GM21576 (cell line): ENCODE measurements at regions not wholly inside any gene's neighbourhood (a gene's known extent, or its start where the extent isn't known, plus 50 kb on each side); places are given as distances from the start of the nearest gene placed in this dataset.
"Not testable (repeated sequence)": the region's sequence is repeated elsewhere in the genome, so short reads cannot be mapped to it uniquely, and the experiment has no call there.

ENCODE experiments used
- ATAC-seq: cut with Tn5 transposase; IDR thresholded peaks from one replicate; pipeline ENCODE4 v1.9.1; 2021; ENCODE audit warnings: mild to moderate bottlenecking, moderate library complexity; ENCODE audit not compliant: unreplicated experiment

GRCh38 chr10:46740368-46740767 is 161.4 kb downstream of the SYT15 start:
- ATAC-seq, result not testable (repeated sequence)

- ATAC-seq, result not testable (repeated sequence)
These were observed 162.2 kb upstream of the PTPN20 start for GRCh38 chr10:46749003-46749402.

DNA sequence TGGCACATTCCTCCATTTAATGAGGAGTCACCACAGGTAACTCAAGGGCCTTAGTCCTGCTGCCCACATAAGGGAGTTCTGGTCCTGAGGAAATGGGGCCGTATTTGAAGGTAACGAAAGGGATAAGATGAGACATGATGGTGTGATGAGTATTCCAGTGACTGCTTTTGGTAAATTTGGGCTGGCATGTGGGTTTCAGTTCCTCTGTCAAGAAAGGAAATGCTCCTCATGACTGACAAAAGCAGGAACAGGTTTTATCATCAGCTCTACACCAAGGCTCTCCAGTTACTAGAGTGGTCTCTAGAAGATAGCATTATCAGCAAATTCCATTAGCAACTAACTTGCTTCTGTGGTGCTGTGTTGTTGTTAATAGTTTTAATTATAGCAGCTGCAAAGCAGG is 161.8 kb upstream of the PTPN20 start:
- not testable (repeated sequence) for ATAC-seq

GRCh38 chr10:46753763-46754162 is 157.5 kb upstream of the PTPN20 start:
- ATAC-seq, result not testable (repeated sequence)

DNA sequence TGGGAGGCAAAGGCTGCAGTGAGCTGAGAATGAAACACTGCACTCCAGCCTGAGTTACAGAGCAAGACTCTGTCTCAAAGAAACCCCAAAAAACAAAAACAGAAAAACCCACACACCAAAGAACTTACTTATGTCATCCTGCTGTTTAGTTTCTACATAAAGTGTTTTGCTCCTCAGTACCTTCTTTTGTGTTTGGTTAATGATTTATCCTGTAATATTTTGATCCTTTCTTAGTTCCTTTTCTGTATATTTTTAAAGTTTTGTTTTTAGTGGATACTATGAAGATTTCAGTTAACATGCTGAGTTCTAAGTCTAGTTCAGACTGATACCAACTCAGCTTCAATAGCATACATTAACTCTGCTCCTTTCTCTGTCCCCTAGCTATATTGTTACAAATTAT is 149.8 kb upstream of the PTPN20 start:
- ATAC-seq, result peak; percentile 66

DNA sequence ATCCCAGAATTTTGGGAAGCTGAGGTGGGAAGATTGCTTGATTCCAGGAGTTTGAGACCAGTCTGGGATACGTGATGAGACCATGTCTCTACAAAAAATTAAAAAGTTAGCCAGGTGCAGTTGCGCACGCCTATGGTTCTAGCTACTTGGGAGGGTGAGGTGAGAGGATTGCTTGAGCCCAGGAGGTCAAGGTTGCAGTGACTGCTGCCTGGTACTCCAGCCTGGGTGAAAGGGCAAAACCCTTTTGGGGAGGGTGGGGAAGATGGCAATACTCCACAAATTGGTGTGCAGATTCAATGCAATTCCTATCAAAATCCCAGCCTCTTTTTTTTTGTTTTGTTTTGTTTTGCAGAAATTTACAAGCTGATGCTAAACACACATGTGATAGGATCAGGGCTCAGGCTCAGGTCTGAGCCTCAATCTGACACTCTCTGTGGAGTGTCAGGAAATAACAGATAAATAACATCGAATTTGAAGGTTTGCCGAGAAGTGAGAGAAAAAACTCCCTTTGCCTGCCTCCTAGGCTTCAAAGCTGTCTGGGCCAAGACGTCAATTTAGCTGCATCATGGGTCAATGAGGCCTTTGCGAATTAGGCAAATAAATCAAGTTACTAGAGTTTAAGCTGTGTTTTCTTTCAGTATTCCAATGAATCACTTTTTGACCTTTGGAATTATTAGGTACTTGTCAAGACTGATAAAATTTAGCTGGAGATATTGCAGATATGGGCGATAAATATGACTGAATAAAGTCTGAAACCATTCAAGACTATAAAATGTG is 142.5 kb upstream of the PTPN20 start:
- ATAC-seq, result not testable (repeated sequence)

- not testable (repeated sequence) for ATAC-seq
These were observed 137.9 kb upstream of the PTPN20 start for GRCh38 chr10:46773178-46773896.

DNA sequence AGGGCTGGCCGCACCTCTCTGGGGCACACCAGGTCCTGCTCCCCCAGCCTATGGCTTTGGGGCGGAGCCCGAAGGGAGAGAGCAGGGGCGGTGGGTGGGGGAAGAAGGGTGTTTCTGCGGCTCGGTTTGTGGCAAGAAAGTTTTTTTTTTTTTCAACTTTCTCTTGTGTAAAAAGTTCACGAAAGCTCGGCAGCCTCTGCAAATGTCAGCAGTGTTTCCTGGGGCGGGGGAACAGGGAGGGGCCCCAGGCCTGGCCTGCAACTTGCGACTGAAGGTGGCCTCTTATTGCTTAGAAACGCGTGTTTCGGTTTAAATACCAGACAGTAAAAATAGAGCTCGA is 137.4 kb upstream of the PTPN20 start:
- not testable (repeated sequence) for ATAC-seq

GRCh38 chr10:46774366-46774765 is 136.9 kb upstream of the PTPN20 start:
- not testable (repeated sequence) for ATAC-seq

DNA sequence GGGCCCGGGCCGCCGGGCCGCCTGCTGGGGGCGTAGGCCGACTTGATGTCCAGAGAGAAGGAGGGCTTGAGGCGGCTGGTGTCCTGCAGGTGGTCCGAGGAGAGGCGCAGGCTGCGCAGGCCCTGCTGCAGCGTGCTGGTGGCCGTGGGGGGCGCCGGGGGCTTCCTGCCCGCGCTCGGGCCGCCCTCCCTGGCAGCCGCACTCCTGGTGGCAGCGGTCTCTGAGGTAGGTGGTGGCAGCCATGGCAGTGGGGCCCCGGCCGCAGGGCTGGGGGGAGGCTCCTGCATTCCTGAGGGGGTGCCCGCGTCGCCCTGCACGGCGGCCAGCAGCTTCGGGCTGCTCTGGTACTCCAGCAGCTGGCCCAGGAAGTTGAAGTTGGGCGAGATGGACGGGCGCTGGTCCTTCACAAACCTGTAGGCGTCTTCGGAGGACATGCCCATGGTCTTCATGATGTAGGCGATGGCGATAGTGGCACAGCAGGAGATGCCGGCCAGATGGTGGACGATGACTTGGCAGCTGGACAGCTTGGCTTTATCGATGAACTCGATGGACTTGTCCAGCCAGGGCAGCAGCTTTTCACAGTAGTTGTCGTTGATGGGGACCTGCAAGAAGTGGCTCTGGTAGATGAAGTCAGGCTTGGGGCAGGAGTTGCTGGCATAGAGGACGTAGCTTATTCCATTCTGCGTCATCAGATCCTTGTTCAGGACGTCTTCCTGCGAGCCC is 136.1 kb upstream of the PTPN20 start:
- ATAC-seq, result not testable (repeated sequence)

DNA sequence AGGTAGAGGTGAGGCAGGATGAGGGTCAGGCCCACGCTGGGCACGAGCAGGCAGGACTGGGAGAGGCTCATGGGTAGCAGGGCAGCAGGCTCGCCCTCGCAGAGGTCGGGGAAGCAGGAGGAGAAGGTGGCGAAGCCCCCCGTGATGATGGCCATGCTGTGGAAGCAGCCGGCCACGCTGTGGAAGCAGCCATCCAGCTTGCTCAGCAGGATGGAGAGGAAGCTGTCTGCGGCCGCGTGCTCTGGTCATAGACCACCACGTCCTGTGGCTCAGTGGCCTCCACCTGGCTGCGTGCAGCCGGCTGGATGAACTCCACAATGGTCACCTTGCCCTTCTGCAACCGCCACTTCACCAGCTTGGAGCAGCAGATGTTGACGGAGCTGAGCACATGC is 135.6 kb upstream of the PTPN20 start:
- not testable (repeated sequence) for ATAC-seq

GRCh38 chr10:46779571-46779970 is 131.7 kb upstream of the PTPN20 start:
- ATAC-seq, result not testable (repeated sequence)

DNA sequence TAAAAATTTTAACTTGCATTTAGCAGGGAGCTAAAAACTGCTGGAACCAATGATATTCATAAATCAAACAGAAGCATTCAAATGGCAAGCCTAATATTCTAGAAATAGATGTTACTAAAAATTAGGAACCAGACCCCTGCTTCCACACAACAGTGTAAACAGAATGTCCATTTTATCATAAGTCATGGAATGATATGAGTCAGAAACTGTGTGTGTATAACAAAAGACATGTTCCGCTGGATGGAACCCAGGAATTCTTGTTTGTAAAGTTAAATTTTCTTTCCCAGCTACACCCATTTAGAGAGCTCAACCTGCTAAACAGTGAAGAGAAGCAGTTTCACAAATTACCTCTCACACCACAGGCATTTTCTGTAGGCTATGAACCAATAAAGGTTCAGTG is 131.1 kb upstream of the PTPN20 start:
- ATAC-seq, result not testable (repeated sequence)

DNA sequence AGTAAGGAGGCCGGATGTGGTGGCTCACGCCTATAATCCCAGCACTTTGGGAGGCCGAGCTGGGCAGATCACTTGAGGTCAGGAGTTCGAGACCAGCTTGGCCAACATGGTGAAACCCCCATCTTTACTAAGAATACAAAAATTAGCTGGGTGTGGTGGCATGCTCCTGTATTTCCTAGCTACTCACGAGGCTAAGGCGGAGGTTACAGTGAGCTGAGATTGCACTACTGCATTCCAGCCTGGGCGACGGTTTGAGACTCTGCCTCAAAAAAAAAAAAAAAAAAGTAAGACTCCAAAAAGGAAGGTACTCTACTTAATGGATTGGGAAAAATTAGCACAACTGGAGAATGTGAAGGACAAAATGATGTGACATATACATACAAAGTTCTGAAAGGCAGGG is 130.2 kb upstream of the PTPN20 start:
- not testable (repeated sequence) for ATAC-seq

GRCh38 chr10:46782001-46782874 is 129.0 kb upstream of the PTPN20 start:
- peak; percentile 63 for ATAC-seq

DNA sequence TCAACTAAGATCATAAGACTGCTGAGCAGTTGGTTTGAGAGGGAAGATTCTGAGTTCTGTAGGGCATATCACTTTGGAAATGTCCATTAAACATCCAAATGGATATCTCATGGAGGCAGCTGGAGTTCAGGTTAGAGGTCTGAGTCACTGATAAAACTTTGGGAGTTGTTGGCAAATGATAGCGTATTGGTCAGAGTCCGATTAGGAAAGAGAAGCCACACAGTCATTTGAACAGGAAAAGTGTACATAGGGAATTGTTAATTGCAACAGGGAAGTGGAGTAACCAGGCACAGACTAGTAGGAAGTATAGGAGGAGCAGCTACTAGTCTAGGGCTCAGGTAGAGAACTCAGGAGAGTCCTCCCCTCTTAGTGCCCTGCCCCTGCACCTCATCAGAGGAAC is 126.6 kb upstream of the PTPN20 start:
- not testable (repeated sequence) for ATAC-seq

DNA sequence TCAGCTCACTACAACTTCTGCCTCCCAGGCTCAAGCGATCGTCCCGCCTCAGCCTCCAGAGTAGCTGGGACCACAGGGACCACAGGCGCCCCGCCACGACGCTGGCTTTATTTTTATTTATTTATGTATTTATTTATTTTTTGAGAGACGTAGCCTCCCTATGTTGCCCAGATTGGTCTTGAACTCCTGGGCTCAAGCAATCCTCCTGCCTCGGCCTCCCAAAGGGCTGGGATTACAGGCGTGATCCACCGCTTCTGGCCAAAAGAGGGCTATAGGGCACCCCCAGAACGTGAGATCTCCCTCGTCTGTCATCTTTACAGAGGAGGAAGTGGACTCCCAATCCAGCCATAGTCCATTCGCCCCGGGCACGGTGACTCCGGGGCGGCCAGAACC is 125.1 kb upstream of the PTPN20 start:
- ATAC-seq, result not testable (repeated sequence)

- ATAC-seq, result peak; percentile 61
These were observed 124.5 kb upstream of the PTPN20 start for GRCh38 chr10:46786518-46787320.

DNA sequence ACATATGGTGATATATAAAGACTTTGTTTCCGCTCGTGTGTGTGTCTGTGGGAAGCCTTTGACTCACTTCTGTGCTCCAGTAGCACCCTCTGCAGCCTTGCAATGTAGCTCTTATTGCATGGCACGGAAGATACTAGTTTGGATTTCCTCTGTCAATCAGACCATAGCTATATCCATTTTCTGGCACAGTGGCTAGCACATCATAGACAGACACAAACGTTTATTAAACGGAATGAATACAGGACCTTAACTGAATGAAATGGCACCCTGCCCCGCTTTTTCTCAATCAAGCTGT is 124.0 kb upstream of the PTPN20 start:
- ATAC-seq, result no peak
